AG20443 (cell line): ENCODE measurements at regions not wholly inside any gene's neighbourhood (a gene's known extent, or its start where the extent isn't known, plus 50 kb on each side); places are given as distances from the start of the nearest gene placed in this dataset.
"Not testable (repeated sequence)": the region's sequence is repeated elsewhere in the genome, so short reads cannot be mapped to it uniquely, and the experiment has no call there.

Source experiments
- DNase-seq: peaks from one replicate; pipeline ENCODE4 v3.0.0; 2012; ENCODE audit warnings: low spot score, mixed read lengths

- DNase-seq: no peak
Observed at GRCh38 chr11:45407226-45407625, 121.1 kb upstream of the SYT13 start.

DNA sequence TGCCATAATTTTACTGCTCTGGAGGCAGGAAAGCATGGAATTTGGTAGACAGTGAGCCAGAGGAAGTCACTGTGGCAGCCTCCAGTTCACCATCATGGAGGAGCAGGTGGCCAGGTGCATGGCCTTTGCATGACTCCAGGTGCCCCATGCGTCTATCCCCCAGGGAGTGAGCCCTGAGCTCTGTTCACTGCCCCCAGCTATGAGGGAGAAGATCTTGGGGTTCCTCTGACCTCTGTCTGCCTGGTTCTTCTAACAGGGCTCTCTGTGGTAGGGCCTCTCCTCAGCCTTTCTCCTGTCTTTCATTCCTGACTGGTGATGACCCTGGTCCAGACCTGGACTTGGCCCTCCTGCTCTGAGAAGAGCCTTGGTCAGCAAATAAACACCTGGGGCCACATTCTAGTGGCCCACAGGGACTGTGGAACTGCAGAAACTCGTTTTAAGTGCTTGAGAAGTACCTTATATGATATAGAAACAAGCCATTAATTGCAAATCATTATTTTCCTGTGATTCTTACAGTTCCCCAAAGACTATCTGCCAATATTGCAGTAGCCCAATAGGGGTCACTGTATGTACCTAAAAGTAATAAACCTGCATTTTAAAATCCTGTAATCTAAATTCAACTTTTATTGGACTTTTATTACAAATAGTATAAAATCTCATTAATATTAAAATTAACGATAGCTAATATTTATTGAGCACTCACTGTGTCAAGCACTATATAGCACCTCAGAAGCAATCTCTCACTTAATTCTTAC is 120.0 kb upstream of the SYT13 start:
- no peak for DNase-seq

- not testable (repeated sequence) for DNase-seq
Observed at GRCh38 chr11:45403521-45403920, 117.4 kb upstream of the SYT13 start.

GRCh38 chr11:45402049-45402630 is 116.0 kb upstream of the SYT13 start:
- no peak for DNase-seq

GRCh38 chr11:45400591-45400990 is 114.5 kb upstream of the SYT13 start:
- peak; percentile 79 for DNase-seq

- no peak for DNase-seq
Observed at GRCh38 chr11:45399166-45399565, 113.0 kb upstream of the SYT13 start.

DNA sequence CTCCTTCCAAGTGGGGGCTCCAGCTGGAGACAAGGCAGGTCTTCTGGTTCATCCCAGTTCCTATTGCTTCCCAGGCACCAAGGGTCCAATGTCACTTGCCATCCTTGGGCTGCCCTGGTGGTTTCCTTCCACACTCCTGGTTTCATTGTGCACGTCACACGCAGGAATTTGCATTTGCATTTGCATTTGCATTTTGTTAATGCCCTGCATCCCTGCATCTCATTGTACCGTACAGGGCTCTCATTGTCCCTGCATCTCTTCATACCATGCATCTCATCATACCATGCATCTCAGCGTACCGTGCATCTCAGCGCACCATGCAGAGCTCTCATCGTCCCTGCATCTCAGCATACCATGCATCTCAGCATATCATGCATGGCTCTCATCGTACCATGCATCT is 112.2 kb upstream of the SYT13 start:
- DNase-seq: no peak

- no peak for DNase-seq
Observed at GRCh38 chr11:45396394-45396793, 110.3 kb upstream of the SYT13 start.

GRCh38 chr11:45395947-45396346 is 109.8 kb upstream of the SYT13 start:
- DNase-seq: no peak

GRCh38 chr11:45395421-45395820 is 109.3 kb upstream of the SYT13 start:
- no peak for DNase-seq

GRCh38 chr11:45394294-45395085 is 108.3 kb upstream of the SYT13 start:
- DNase-seq: no peak

DNA sequence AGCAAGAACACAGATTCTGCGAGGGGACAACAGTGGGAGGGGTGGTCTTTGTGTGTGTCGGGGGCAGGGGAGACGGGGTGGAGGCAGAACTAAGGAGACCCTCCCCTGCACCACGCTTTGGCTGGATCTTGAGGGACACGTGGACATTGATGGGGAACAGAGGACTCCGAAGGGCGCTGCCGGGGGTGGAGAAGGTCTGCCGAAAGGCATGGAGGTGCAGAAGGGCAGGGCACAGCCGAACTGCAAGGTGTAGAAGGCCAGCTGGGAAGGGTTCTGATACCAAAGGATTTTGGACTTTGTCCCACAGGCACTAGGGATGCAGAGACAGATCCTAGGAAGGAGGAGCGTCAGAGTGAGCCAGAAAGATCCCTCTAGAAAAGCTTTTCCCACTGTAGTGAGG is 107.7 kb upstream of the SYT13 start:
- no peak for DNase-seq

DNA sequence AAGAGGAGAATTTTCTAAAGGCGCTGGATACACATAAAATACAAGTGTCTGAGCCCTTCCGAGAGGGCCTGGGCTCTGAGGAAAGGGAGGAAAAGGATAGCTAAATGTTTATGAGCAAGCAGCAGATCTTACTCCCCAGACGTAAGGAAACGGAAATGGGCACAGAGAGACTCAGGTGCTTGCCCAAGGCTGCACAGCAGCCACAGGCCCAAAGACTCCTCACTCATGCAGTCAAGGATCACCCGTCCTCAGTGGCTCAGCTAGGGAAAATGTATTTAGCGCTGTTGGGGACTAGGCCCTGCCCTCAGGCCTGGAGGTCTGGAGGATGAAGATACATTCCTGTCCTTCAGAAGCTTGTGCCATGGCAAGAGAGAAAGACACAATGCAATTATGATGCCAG is 107.2 kb upstream of the SYT13 start:
- no peak for DNase-seq

DNA sequence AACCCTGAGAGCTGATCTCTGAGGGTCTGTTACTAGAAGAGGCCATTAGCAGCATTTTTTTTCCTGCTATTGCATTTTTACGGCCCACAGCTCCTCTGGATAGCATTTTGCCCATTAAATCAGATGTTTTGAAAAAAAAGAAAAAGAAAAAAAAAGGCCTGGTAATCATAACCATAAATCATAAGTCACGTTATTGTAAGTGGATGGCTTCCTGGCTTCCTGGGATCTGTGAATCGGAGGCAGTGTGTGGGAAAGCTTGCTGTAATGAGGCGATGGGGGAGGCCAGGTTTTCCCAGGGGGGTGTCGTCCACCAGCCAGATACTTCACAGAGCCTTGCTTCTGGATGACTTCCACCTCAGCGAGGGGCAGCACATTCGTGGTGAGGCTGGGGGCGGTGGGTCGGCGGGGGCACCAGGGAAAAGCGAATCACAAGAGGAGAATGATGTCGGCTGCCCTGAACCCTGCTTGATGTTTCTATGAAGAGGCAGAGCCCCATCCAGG is 106.5 kb upstream of the SYT13 start:
- DNase-seq: no peak

- no peak for DNase-seq
Observed at GRCh38 chr11:45392154-45392553, 106.0 kb upstream of the SYT13 start.

DNA sequence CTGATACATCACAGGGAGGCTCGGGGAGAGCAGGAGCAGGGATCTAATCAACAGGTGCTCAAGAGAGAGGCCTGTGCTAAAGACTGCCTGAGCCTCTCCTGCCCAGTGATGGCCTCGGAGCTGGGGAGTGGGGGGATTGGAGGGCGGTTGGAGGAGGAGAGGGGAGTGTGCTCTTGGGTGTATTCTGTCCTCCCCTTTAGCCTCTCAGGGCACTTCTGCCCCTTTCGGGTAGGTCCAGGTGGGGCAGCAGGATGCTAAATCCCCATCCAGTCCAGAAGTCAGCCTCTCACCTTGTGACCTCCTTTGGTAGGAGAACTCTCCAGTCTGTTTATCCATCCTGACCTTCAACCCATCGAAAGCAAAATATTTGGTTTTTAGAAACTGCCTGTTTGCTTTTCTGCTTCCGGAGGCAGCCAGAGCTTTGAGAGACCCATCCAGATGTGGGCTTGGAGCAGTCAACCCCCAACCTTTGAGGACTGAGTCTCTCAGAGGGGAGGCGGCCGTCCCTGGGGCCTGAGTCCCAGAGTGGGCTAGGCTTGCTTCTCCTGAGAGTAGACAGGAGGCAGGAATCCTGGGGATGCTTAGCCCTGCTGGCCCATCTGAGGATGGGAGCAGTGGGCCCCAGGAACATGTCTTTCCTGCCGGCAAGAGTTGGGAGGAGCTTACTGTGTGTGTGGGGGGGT is 105.2 kb upstream of the SYT13 start:
- DNase-seq: no peak

DNA sequence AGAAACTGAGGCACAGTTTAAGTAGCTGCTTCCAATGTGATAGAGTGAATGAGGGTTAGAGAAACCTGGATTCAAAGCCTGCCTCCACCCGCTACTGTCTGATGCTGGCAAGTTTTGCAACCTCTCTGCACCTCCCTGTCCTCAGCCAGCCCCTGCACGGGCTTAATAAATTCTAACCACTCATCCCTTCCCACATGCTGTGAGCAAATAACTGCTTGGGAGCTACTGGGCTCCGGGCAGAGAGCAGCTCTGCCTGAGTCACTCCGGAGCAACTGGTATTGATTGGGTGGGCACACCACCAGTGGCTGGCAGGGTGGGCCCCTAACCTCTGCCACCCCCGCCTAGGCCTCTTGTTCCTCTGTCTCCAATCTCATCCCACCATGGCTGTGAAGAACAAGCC is 104.3 kb upstream of the SYT13 start:
- DNase-seq: peak; percentile 48

- DNase-seq: peak; percentile 22
Observed at GRCh38 chr11:45388472-45388871, 102.3 kb upstream of the SYT13 start.

GRCh38 chr11:45387885-45388284 is 101.7 kb upstream of the SYT13 start:
- DNase-seq: not testable (repeated sequence)

DNA sequence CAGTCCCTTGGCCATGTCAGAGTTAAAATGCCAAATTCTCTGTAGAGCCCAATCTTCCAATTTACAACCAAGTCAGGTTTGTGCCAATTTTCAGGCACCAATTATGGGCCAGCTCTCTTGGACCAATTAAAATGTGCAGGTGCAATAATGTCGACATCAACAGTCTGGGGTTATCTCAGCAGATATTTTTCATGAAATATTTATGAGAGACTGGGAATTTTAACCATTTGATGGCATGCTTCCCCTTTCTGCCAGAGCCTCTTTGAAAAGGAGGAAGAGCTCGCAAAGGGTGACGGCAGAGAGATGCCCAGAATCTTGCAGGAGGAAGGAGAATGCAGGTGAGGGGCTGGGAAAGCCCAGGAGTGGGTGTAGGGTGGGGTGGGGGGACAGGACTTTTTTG is 100.8 kb upstream of the SYT13 start:
- DNase-seq: no peak

- no peak for DNase-seq
Observed at GRCh38 chr11:45385844-45386243, 99.7 kb upstream of the SYT13 start.

GRCh38 chr11:45385423-45385822 is 99.3 kb upstream of the SYT13 start:
- DNase-seq: no peak
